ENCODE measurements at regions not wholly inside any gene's neighbourhood (a gene's known extent, or its start where the extent isn't known, plus 50 kb on each side); places are given as distances from the start of the nearest gene placed in this dataset.
"Not testable (repeated sequence)": the region's sequence is repeated elsewhere in the genome, so short reads cannot be mapped to it uniquely, and the experiment has no call there.

DNA sequence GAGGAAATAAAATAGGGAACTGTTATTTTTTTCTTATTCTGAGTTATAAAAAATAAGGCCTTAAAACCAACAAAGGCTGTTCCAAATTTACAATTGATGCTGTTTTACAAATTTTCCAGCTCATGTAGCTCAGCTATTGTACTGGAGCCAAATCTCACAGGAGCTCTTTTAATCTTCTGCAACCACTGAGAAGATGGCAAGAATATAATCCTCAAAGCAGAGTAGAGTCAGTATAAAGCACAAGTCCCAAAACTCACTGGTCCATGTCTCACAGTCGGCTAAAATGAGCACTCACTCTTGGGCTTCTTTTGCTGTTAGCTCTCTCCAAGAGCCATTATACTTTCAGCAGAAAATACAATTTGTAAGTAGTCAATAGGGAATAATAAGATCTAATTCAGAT lies 1074.4 kb upstream of the PRR20A start:
- no peak for FAIRE-seq
- DNase-seq (ENCODE audit: insufficient read length, low spot score) = no peak
- TF ChIP-seq PAX5 (IDR thresholded peaks at IDR 0.05; ENCODE audit: insufficient read depth, low read length, severe bottlenecking) = no peak
- TF ChIP-seq POLR2A (IDR thresholded peaks at IDR 0.05; ENCODE audit: low read depth, low read length) = no peak
- no peak for TF ChIP-seq POU2F2 (IDR thresholded peaks at IDR 0.05; ENCODE audit: low read depth, low read length)
- TF ChIP-seq TAF1 (IDR thresholded peaks at IDR 0.05; ENCODE audit: low read depth, low read length) = no peak
- TF ChIP-seq POLR2AphosphoS5 (IDR thresholded peaks at IDR 0.05; ENCODE audit: low read depth, low read length) = no peak
- no peak for TF ChIP-seq SPI1 (IDR thresholded peaks at IDR 0.05; ENCODE audit: low read depth, low read length)

GRCh38 chr13:56102641-56103040 lies 1038.1 kb upstream of the PRR20A start:
- FAIRE-seq = no peak
- TF ChIP-seq TAF1 (IDR thresholded peaks at IDR 0.05; ENCODE audit: low read depth, low read length) = no peak
- no peak for DNase-seq (ENCODE audit: insufficient read length, low spot score)

- DNase-seq (ENCODE audit: insufficient read length, low spot score) = no peak
These were observed 1030.0 kb upstream of the PRR20A start for GRCh38 chr13:56110751-56111150.

GRCh38 chr13:56134524-56134923 lies 1006.2 kb upstream of the PRR20A start:
- DNase-seq (ENCODE audit: insufficient read length, low spot score) (no peak), FAIRE-seq (no peak)
- TF ChIP-seq POLR2AphosphoS5 (IDR thresholded peaks at IDR 0.05; ENCODE audit: low read depth, low read length) (no peak), SPI1 (IDR thresholded peaks at IDR 0.05; ENCODE audit: low read depth, low read length) (no peak), TAF1 (IDR thresholded peaks at IDR 0.05; ENCODE audit: low read depth, low read length) (no peak), POLR2A (IDR thresholded peaks at IDR 0.05; ENCODE audit: low read depth, low read length) (no peak), PAX5 (IDR thresholded peaks at IDR 0.05; ENCODE audit: insufficient read depth, low read length, severe bottlenecking) (no peak), POU2F2 (IDR thresholded peaks at IDR 0.05; ENCODE audit: low read depth, low read length) (no peak)

More at GRCh38 chr13:56110751-56111150, 1030.0 kb upstream of the PRR20A start:
- no peak for TF ChIP-seq POLR2AphosphoS5 (IDR thresholded peaks at IDR 0.05; ENCODE audit: low read depth, low read length)
- no peak for TF ChIP-seq PAX5 (IDR thresholded peaks at IDR 0.05; ENCODE audit: insufficient read depth, low read length, severe bottlenecking)
- no peak for TF ChIP-seq TAF1 (IDR thresholded peaks at IDR 0.05; ENCODE audit: low read depth, low read length)
- no peak for TF ChIP-seq SPI1 (IDR thresholded peaks at IDR 0.05; ENCODE audit: low read depth, low read length)
- TF ChIP-seq POU2F2 (IDR thresholded peaks at IDR 0.05; ENCODE audit: low read depth, low read length) = no peak
- TF ChIP-seq POLR2A (IDR thresholded peaks at IDR 0.05; ENCODE audit: low read depth, low read length) = no peak
- FAIRE-seq = no peak

GRCh38 chr13:56166864-56167263 lies 973.9 kb upstream of the PRR20A start:
- FAIRE-seq (no peak), DNase-seq (ENCODE audit: insufficient read length, low spot score) (no peak)
- TF ChIP-seq POLR2AphosphoS5 (IDR thresholded peaks at IDR 0.05; ENCODE audit: low read depth, low read length) = no peak
- TF ChIP-seq TAF1 (IDR thresholded peaks at IDR 0.05; ENCODE audit: low read depth, low read length) = no peak
- TF ChIP-seq PAX5 (IDR thresholded peaks at IDR 0.05; ENCODE audit: insufficient read depth, low read length, severe bottlenecking) = no peak
- TF ChIP-seq POU2F2 (IDR thresholded peaks at IDR 0.05; ENCODE audit: low read depth, low read length) = no peak
- no peak for TF ChIP-seq SPI1 (IDR thresholded peaks at IDR 0.05; ENCODE audit: low read depth, low read length)
- no peak for TF ChIP-seq POLR2A (IDR thresholded peaks at IDR 0.05; ENCODE audit: low read depth, low read length)

- DNase-seq (ENCODE audit: insufficient read length, low spot score) (no peak), FAIRE-seq (no peak)
- TF ChIP-seq POLR2AphosphoS5 (IDR thresholded peaks at IDR 0.05; ENCODE audit: low read depth, low read length) (no peak), SPI1 (IDR thresholded peaks at IDR 0.05; ENCODE audit: low read depth, low read length) (no peak), TAF1 (IDR thresholded peaks at IDR 0.05; ENCODE audit: low read depth, low read length) (no peak), POU2F2 (IDR thresholded peaks at IDR 0.05; ENCODE audit: low read depth, low read length) (no peak), POLR2A (IDR thresholded peaks at IDR 0.05; ENCODE audit: low read depth, low read length) (no peak), PAX5 (IDR thresholded peaks at IDR 0.05; ENCODE audit: insufficient read depth, low read length, severe bottlenecking) (no peak)
These were observed 972.1 kb upstream of the PRR20A start for GRCh38 chr13:56168581-56168980.

DNA sequence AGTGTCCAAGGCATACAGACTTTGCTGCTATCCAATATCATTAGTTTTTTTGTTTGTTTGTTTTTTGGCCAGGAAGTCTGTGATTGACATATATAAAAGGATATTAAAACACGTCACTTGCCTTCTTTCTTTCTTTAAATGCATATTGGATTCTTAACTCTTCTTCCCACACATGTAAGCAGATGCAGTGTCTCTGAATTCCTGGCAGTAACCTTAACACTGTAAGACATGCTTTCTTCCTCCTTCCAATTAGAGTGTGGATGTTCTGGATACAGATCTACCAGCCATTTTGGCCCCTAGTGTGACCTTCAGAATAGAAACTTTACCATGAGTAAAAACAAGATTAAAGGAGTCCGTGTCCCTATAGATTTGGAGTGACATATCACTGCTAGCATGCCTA lies 967.4 kb upstream of the PRR20A start:
- DNase-seq (ENCODE audit: insufficient read length, low spot score) = no peak
- TF ChIP-seq POLR2AphosphoS5 (IDR thresholded peaks at IDR 0.05; ENCODE audit: low read depth, low read length) = no peak
- no peak for FAIRE-seq

DNA sequence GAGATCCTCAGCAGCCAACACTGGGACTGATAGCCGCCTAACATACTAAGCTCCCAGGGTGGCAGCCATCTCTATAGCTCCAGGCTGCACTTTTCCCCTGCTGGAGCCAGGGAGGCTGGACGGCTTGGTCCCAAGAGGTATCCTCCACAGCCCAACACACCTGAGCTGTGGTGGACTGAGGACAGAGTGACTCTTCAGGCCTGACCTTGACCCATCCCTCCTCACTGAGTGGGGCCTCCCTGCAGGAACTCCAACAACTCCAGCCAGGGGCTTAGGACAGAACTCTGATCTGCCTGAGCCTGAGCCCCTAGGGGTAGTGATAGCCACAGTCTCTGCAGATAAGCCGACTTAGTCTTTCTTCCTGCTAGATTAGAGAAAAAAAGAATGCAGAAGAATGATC lies 958.1 kb upstream of the PRR20A start:
- no peak for FAIRE-seq
- DNase-seq (ENCODE audit: insufficient read length, low spot score) = no peak
- TF ChIP-seq SPI1 (IDR thresholded peaks at IDR 0.05; ENCODE audit: low read depth, low read length) (no peak), POLR2AphosphoS5 (IDR thresholded peaks at IDR 0.05; ENCODE audit: low read depth, low read length) (no peak), PAX5 (IDR thresholded peaks at IDR 0.05; ENCODE audit: insufficient read depth, low read length, severe bottlenecking) (no peak), POLR2A (IDR thresholded peaks at IDR 0.05; ENCODE audit: low read depth, low read length) (no peak), TAF1 (IDR thresholded peaks at IDR 0.05; ENCODE audit: low read depth, low read length) (no peak), POU2F2 (IDR thresholded peaks at IDR 0.05; ENCODE audit: low read depth, low read length) (no peak)

- TF ChIP-seq POLR2AphosphoS5 (IDR thresholded peaks at IDR 0.05; ENCODE audit: low read depth, low read length) = no peak
- no peak for TF ChIP-seq PAX5 (IDR thresholded peaks at IDR 0.05; ENCODE audit: insufficient read depth, low read length, severe bottlenecking)
- no peak for TF ChIP-seq SPI1 (IDR thresholded peaks at IDR 0.05; ENCODE audit: low read depth, low read length)
- no peak for TF ChIP-seq POU2F2 (IDR thresholded peaks at IDR 0.05; ENCODE audit: low read depth, low read length)
- no peak for TF ChIP-seq POLR2A (IDR thresholded peaks at IDR 0.05; ENCODE audit: low read depth, low read length)
- TF ChIP-seq TAF1 (IDR thresholded peaks at IDR 0.05; ENCODE audit: low read depth, low read length) = no peak
These were observed 953.4 kb upstream of the PRR20A start for GRCh38 chr13:56187331-56187730.

GRCh38 chr13:56188582-56188981 lies 952.1 kb upstream of the PRR20A start:
- DNase-seq (ENCODE audit: insufficient read length, low spot score); FAIRE-seq: not testable (repeated sequence)

More at GRCh38 chr13:56187331-56187730, 953.4 kb upstream of the PRR20A start:
- FAIRE-seq = no peak
- DNase-seq (ENCODE audit: insufficient read length, low spot score) = no peak

- FAIRE-seq (no peak), DNase-seq (ENCODE audit: insufficient read length, low spot score) (no peak)
- TF ChIP-seq POLR2AphosphoS5 (IDR thresholded peaks at IDR 0.05; ENCODE audit: low read depth, low read length) = no peak
- TF ChIP-seq SPI1 (IDR thresholded peaks at IDR 0.05; ENCODE audit: low read depth, low read length) = no peak
- no peak for TF ChIP-seq POLR2A (IDR thresholded peaks at IDR 0.05; ENCODE audit: low read depth, low read length)
- TF ChIP-seq TAF1 (IDR thresholded peaks at IDR 0.05; ENCODE audit: low read depth, low read length) = no peak
- TF ChIP-seq POU2F2 (IDR thresholded peaks at IDR 0.05; ENCODE audit: low read depth, low read length) = no peak
- no peak for TF ChIP-seq PAX5 (IDR thresholded peaks at IDR 0.05; ENCODE audit: insufficient read depth, low read length, severe bottlenecking)
These were observed 951.3 kb upstream of the PRR20A start for GRCh38 chr13:56189439-56189838.
